Cardiac muscle cell (in vitro differentiated cells and primary cell): ENCODE measurements at regions not wholly inside any gene's neighbourhood (a gene's known extent, or its start where the extent isn't known, plus 50 kb on each side); places are given as distances from the start of the nearest gene placed in this dataset.

Source experiments
- DNase-seq, 2 donors: peaks; one replicate each; pipeline versions ENCODE4 v3.0.0 to v3.0.0-alpha.2; 2010 to 2017; ENCODE audit warnings: low read depth in 1 of 2, low spot score in 1 of 2
- H3K27ac ChIP-seq: fragments of 200-600 bp; sonication (generic); 2 replicates; pipeline ENCODE4 v1.5.1; 2016
- H3K27me3 ChIP-seq: fragments of 200-600 bp; sonication (generic); 2 replicates; pipeline ENCODE4 v1.6.0; 2016; ENCODE audit warnings: control low read depth
- H3K36me3 ChIP-seq: fragments of 200-600 bp; sonication (generic); 2 replicates; pipeline ENCODE4 v1.5.1; 2016; ENCODE audit warnings: control low read depth
- H3K4me1 ChIP-seq: fragments of 200-600 bp; sonication (generic); 2 replicates; pipeline ENCODE4 v1.8.1; 2017; ENCODE audit warnings: low read depth, mild to moderate bottlenecking, mixed run types
- H3K4me3 ChIP-seq: fragments of 200-600 bp; sonication (generic); 2 replicates; pipeline ENCODE4 v1.5.1; 2016; ENCODE audit warnings: mild to moderate bottlenecking
- H3K9me3 ChIP-seq: fragments of 200-600 bp; sonication (generic); 2 replicates; pipeline ENCODE4 v1.5.1; 2017; ENCODE audit warnings: low read depth, mild to moderate bottlenecking, control low read depth
- CTCF ChIP-seq: IDR thresholded peaks from 2 replicates; pipeline ENCODE4 v1.5.1; 2012; ENCODE audit warnings: low read depth, mild to moderate bottlenecking, low read length

GRCh38 chr1:194033646-194034045 is 847.2 kb upstream of the B3GALT2 start:
- no peaks in the 10 kb centered on the region for H3K36me3 ChIP-seq
- peaks cover 6% of the 10 kb centered on the region for H3K4me1 ChIP-seq
- no peak overlapping the region for H3K4me3 ChIP-seq
- TF ChIP-seq CTCF = no peak
- no peak overlapping the region for H3K27ac ChIP-seq
- no peaks in the 10 kb centered on the region for H3K9me3 ChIP-seq
- no peak for DNase-seq
- no peaks in the 10 kb centered on the region for H3K27me3 ChIP-seq

- TF ChIP-seq CTCF = no peak
- peak; percentile 3 to 78 for DNase-seq
- no peak overlapping the region for H3K4me3 ChIP-seq
- no peaks in the 10 kb centered on the region for H3K27me3 ChIP-seq
- no peak overlapping the region for H3K27ac ChIP-seq
- H3K9me3 ChIP-seq = peaks cover 4% of the 10 kb centered on the region
- no peaks in the 10 kb centered on the region for H3K36me3 ChIP-seq
- peaks cover 13% of the 10 kb centered on the region for H3K4me1 ChIP-seq
Measured at GRCh38 chr1:194028002-194028401, 841.6 kb upstream of the B3GALT2 start.

- TF ChIP-seq CTCF = no peak
- DNase-seq = no peak
- no peaks in the 10 kb centered on the region for H3K36me3 ChIP-seq
- H3K9me3 ChIP-seq = peaks cover 4% of the 10 kb centered on the region
- no peak overlapping the region for H3K27ac ChIP-seq
- H3K4me1 ChIP-seq = peaks cover 13% of the 10 kb centered on the region
- no peaks in the 10 kb centered on the region for H3K27me3 ChIP-seq
- no peak overlapping the region for H3K4me3 ChIP-seq
Measured at GRCh38 chr1:194026422-194026821, 840.0 kb upstream of the B3GALT2 start.

GRCh38 chr1:194024659-194025058 is 838.2 kb upstream of the B3GALT2 start:
- Histone ChIP-seq H3K9me3 (peaks cover 4% of the 10 kb centered on the region), H3K27me3 (no peaks in the 10 kb centered on the region), H3K27ac (no peak overlapping the region), H3K36me3 (no peaks in the 10 kb centered on the region), H3K4me3 (no peak overlapping the region), H3K4me1 (peaks cover 7% of the 10 kb centered on the region)
- DNase-seq = peak; percentile 3 to 97
- no peak for TF ChIP-seq CTCF

- peak in 1 of 2 donors; percentile 30 for DNase-seq
- Histone ChIP-seq H3K9me3 (no peaks in the 10 kb centered on the region), H3K4me3 (no peak overlapping the region), H3K27me3 (no peaks in the 10 kb centered on the region), H3K4me1 (no peaks in the 10 kb centered on the region), H3K27ac (no peak overlapping the region), H3K36me3 (no peaks in the 10 kb centered on the region)
- TF ChIP-seq CTCF = no peak
Measured at GRCh38 chr1:194014014-194014413, 827.6 kb upstream of the B3GALT2 start.

- Histone ChIP-seq H3K4me3 (no peak overlapping the region), H3K36me3 (no peaks in the 10 kb centered on the region), H3K9me3 (no peaks in the 10 kb centered on the region), H3K27ac (no peak overlapping the region), H3K4me1 (no peaks in the 10 kb centered on the region), H3K27me3 (no peaks in the 10 kb centered on the region)
- peak in 1 of 2 donors; percentile 32 for DNase-seq
- no peak for TF ChIP-seq CTCF
Measured at GRCh38 chr1:194013561-194013960, 827.1 kb upstream of the B3GALT2 start.
